ENCODE measurements at regions not wholly inside any gene's neighbourhood (a gene's known extent, or its start where the extent isn't known, plus 50 kb on each side); places are given as distances from the start of the nearest gene placed in this dataset.
A peak's percentile ranks its signal among the peaks of the same experiment; 100 is the strongest.

DNA sequence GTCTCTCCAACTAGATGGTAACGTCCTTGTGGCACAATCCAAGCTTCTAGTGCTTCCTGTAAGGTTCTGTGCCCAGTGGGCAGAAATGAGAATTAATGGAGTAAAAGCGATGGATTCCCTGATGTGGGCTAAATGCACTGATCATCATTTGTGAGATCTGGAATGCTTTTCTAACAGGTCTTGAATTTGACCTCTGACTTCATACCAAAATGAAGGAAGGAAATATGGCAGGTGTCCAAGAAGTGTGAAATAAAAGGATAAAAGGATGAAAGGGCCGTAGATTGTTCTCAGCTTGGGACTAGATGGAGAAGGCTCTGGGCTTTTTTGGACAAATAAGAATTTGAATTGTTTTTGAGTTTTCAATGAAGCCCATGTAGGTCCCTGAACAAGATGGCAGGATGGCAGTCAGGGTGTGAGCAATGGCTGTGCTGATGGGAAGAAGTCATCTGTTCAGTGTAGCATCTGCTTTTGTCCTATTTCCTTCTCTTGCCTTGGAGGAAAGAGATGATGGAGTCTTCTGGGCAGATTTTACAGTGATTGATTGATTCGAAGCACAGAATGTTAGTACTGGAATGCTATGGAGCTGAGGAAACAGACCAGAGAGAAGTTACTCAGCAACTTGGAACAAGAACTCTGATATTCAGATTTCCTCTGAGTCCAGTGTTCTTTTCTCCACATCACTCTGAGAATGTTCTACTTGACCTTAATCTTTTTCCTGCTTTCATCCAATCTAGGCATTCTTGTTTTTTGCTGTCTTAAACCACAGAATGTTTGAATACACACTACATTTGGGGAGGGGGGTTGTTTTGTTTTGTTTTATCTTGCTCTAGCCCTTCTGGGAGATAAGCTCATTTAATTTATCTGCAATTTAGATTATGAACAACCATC lies 286.0 kb downstream of the HLX start:
- DNase-seq, result no peak

DNA sequence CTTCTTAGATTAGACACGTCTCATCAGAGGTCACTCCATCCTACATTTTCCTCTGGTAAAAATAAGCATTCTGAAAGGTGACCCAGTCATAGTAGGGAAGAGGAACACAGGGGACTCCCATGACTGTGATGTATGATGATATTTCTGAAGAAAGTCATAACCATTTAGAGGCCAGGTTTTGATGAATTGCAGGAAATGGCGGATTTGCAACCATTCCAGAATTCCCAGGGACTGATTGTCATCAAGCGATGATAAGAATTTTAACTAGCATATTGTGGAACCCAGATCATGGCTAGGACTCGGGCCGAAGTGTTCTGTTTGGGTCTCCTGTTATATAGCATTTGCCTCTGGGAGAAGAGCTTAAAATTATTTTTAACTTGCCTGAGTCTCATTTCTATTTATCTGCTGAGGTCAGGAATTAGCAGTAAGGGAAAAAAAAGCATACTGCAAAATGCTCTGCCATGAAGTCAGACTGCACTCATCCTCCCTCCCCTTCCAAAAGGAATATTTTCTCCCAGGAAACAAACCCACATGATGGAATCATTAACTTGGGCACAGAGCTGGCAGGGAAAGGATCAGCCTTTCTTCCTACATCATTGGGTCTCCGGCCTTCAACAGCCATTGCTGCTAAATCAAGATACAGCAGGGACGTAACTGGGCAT lies 286.7 kb downstream of the HLX start:
- DNase-seq, result no peak

DNA sequence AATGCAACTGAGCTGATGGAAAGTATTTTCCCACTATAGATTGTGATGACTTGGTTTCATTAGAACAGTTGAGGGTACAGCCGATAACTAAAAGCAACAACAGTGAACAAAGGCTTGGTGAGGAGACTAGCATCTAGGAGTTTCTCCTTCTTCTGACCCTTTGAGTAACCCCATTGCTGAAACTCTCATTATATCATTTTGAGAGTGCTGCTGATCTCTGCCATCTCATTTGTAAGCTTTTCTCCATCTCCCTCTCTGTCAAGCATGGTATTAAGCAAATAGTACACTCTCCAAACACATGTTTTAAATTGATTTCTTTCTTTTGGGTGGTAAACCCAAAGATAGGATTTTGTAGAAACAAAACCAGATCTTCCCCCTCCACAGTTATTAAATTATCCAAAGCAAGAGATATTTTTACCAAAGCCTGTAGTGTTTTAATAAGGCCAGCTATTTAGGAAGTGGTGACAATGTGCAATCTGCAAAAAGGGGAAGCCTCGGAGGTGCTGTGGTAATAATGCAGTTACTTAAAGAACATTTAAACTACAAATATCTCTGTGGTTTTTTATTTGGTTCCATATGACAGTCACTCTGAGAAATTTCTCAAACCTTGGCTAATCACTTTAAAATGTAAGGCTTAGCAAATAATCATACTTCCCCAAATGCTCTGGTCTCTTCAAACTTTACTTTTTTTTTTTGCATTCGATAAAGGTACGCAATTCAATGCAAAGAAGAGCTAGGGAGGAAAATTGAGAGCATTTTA lies 287.5 kb downstream of the HLX start:
- no peak for DNase-seq

DNA sequence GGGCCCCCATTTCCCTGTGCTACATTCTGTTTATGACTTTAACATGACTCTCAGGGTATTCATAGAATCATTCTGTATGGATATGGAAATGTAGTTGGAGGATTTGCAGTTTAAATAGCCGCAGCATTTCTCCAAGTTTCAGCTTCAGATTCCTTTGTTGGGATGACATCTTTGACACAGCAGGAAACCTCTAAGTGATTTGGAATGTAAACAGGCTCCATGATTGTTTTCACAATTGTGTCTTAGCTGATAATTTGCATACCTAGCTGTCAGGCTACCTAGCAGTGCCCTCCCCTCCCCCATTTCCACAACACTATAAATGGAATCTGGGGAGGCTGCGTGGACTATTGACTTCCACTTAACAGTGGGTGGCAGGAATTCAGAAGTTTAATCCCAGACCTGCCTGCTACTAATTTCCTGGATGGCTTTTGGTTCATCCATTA lies 290.2 kb downstream of the HLX start:
- no peak for DNase-seq

DNA sequence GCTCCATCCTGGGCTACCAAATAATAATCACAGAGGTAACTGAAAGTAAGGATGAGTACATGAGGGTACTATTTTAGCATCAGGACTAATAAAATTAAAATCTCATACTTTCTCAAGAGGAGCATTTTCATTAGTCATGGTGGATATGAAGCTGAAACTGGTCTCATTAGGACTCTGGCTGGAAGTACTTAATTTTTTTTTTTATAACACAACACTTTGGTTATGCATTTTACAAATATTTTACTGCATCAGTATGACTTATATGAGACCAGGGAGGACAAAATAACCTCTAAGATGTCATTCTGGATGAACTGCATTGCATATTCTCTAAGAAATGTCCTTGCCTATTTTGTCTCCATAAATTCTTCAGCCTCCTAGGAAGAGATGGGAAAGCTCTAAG lies 290.9 kb downstream of the HLX start:
- no peak for DNase-seq

DNA sequence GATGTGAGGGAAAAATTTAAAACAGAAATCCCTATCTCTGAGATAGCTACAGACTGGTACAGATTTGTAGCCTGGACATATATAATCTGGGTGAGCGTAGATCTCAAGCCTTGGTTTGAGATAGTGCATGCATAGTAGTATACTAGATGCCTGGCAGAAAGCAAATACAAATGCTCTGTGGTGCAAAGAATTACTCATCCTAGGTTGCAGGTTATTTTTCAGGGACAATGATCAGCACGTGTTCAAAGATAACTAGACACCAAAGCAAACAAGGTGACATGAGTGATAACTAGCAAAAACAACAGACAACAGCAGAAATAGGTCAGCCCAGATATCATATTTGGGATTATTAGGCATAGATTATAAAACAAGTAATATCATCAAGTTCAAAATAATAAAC lies 292.5 kb downstream of the HLX start:
- DNase-seq, result no peak

DNA sequence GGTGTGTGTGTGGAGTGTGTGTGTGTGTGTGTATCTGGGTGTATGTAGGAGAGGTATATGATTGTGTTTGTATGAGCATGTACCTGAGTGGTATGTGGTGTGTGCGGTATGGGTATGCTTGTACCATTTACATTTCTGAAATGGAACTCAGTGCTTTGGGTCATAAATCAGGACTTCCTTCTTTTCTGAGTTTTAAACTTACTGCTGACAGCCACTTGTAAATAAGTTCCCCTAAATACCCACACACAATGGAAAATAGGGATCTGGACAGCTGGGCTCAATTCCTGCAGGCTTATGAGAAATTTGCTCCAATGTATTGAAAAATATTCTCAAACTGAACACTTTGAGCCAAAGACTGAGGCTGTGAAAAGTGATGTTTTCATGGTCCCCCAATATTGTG lies 293.6 kb downstream of the HLX start:
- no peak for DNase-seq

DNA sequence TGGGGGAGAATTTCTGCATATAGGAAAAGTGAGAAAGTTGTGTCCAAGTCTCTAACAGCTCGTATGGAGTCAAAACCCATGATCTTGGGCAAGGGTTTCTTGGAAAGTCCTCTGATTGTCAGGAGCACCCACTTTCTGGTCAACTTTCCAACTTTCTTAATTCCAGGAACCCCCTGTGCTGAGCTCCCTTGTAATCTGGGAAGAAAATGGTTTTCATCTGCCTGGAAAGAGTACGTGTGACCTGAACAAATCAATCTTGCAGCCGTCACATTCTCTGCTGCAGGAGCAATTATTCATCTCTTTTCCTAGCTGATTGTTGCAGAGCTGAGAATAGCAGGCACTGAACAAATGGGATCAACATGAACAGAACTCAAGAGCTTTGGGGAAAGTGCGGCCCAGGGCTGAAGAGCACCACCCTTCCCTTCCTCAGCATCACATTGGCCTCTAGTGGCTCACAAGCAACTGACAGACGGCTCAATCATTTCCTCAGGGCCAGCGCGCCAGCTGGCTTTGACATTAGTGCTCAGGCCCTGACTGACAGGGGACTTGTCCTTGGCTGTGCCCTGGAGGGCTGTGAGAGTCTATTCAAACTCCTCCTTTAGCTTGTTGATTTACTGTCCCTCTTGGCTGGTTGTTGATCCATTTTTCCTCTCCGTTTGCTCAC lies 295.2 kb downstream of the HLX start:
- DNase-seq, result no peak

DNA sequence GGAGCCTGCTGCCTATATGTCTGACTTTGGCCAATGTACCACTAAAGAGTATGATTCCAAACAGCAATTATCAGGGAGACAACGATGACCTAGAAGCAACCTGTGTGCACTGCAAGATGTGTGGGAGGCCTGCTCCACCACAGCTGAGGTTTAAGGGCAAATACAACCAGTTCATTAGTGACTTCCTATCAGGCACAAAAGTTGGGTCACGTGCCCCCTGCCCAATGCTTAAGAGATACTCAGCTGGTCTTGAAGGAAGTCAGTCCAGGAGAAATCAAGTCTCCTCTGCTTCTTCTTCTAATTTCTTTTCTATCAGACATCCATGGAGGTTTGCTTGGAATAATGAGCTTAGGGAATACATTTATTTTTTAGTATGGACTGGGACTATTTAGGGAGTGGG lies 296.0 kb downstream of the HLX start:
- DNase-seq, result no peak

DNA sequence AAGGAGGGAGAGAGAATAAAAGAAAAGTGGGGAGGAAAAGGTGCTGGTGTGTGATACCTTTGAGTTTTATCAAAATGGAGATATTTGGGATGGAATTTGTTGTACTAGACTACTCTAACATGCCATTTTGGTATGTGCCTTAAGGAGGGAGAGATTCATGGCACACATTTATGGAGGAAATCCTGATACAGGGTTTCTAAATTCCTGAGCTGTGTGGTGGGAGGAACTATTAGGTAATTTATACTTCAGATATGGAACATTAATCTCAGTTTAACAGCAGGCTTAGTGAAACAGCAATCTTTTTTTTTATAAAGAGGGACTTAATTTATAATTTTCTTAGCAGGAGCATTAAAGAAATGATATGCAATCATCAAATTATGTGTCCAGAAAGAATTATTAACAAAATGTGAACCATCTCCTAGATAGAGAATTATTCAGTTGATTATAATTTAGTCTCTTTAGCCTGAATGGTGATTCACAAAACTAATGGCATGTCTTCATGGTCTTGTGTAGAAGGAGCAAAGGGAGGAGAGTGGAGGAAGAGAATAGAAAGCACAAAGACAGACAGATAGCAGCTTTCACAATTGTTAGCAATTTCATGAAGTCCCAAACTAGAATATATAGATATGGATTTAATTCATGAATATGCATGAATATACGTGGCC lies 301.6 kb downstream of the HLX start:
- no peak for DNase-seq

DNA sequence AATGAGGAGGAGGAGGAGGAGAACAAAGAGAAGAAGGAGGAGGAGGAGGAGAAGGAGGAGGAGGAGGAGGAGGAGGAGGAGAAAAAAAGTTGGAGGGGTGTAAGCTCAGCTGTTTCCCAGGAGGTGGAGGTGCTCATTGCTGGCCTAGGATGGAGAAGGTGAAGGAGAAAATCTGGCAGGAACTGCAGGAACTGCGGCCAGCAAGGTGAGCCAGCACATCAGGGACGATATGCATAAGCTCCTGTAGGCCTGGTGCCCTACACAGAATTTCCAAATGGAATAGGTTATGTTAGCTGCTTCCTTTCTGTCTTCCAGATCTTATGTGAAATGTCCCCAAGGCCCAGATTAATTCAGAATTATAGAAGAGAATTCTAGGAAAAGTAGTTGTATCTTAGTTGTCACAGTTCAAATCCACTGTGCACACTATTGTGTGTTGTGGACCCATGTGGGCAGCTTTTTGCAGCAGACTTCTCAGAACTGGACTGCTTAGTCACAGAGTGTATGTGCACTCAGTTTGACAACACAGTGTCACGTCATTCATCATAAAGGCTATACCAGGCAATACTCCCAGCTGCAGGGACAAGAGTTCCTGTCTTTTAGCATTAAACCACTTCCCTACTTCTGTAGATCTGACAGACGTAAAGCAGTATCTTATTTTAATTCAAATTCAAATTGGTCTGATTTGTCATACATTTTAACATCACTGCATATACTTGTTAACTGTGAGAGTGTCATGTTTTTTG lies 303.7 kb downstream of the HLX start:
- DNase-seq, result no peak

DNA sequence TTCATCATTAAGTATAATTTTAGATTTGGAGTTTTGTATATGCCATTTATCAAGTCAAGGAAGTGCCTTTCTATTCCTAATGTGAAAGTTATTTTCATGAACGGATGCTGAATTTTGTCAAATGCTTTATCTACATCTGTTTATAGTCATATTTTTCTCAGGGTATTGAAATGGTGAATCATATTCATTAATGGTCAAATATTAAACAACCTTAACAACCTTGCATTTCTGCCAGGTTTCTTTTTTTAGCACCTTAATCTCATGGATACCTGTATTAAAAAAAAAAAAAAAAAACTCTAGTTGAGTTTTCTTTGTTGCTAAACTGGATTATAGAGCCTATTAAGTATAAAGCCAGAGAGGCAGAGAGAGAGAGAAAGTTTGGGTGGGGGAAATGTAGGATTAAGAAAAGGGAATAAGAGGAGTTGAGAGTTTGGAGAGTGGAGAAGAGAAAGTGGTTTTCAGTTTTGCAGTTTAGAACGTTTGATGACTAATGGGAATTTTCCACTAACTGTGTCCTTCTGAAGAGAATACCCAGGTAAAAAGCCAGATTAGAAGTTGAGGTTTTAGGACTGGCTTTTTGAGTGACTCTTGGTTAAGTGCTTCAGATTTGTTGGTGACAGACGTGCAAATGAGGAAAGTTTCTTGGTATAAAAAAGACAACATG lies 305.0 kb downstream of the HLX start:
- no peak for DNase-seq

DNA sequence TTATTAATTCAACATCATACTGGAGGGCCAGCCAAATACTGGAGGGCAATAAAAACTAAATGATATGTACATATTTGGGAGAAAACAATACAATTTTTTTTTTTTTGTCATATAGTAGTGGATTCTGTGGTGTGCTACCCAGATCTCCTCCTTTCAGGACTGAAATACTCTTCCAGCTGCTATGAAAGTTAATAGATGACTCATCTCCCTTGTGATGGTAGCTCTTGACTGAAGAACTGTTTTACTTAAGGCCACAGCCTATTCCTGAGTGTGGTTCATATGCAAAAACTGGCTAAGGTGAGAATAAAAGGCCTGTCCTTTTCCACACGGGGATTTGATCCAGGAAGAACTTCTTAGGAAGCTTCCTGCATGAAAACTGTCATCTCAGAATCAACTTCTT lies 307.9 kb downstream of the HLX start:
- no peak for DNase-seq

DNA sequence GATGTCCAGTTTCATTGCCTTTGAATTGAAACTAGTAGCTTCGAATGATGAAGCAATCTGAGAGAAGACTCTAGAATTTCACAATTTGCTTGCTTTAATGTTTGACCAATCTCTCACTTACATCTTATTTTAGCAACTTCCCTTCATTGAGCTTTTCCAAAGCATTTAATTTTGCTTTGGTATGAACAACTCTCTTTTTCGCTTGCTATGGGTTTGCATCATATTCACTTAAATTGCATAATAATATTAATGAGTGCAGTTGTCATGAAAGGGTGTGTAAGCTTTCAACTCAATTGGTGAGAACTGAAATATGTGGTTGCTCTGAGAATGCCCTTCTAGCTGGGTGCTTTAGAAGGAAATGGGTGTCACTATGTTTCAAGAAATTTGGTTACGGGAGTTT lies 309.2 kb downstream of the HLX start:
- no peak for DNase-seq

DNA sequence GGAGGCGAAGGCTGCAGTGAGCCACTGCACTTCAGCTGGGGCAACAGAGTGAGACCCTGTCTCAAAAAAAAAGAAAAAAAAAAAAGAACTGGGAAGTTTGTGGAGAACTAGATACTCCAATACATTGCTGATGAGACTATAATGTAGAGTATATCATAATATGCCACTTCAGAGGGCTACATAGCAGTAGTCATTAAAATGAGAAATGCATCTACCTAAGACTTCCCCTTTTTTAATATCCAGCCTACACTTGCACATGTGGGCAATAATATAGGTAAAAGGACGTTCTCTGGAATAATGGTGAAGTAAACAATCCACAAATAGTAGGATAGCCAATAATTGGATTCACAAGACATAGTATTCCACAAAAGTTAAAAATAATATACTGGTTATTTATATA lies 311.0 kb downstream of the HLX start:
- DNase-seq, result no peak

DNA sequence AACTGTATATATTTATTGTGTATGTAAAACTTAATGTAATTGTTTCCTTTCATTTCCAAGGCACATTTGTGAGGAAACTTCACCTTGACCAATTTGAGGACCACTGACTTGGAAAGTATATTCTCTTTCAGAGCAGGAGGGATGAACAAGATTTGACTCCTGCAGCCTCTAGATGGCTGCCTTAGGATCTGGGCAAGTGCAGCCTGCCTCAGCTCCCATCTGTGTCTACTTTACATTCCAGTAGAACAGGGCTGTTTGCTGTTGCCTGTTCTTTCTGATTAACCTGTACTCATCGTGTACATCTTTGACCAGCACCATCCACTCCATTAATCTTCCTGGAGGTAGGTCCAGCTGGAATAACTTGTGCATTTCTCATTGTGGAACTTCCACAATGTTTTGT lies 312.8 kb downstream of the HLX start:
- no peak for DNase-seq

DNA sequence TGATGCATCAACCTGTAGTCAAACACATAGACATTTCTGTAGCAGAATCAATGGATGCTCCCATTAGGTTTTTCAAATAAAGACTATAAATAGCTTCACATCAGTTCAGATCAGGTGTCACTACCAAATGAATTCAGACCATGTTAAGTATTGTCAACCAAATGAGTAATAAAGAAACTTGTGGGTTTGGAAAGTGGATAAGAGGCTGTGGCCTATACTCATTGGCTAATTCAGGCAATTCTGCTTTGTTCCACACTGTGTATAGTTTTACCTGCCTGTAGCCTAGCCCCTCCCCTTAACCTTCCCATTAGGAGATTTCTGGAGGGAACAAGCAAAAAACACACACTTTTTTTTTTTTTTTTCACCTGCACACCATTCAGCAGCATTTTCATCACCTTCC lies 321.2 kb downstream of the HLX start:
- no peak for DNase-seq

DNA sequence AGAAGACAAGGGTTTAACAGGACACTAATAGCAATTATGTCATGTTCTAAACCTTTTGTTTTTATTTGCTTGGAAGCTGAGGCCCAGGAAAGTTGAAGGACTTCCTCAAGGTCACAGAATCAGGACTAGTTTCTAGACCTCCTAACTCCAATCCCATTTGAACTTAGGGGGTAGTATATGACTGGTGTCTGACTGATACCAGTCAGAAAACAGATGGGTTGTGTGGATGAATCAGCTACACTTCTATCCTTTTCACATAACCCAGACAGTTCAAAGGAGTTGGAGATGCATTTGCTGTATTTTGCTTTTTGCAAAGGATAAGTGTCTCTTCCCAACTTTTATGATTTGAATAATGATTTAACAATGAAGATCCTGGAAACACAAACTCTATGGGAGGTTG lies 322.5 kb downstream of the HLX start:
- no peak for DNase-seq

DNA sequence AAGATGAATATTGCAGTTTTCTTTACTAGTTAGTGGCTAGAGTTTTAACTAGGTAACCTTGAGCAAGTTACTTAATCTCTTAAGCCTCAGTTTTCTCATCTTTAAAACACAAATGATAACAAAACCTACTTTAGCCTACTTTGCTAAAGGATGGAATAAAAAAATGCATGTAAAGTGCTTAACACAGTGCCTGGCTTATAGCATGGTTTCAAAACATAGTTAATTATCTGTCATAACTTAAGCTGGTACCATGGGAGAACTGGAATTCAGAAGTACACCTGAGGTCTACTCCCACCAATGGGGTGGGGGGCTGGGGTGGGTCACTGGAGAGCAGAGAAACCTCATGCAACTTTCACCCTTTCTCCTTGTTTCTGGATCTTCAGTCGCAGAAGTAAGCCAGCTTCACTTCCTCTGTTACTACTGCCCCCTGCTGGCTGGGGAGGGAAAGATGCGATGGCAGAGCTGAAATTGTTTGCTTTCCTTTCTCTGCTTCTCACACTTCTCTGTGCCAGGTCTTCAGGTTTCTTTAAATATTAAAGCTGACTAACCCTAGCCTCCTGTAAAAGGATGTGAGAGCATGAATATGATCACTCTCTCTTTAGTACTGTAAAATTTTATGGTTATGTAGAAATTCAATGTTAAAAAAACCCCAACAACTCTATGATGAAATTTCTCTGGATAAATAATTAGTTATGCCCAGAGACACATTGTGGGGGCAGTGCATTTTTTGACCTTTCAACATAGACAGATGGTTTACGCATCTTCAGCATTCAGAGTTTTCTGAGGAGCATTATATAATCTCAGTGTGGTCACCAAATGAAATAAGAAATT lies 324.2 kb downstream of the HLX start:
- peak; percentile 7 to 50 (median 32) for DNase-seq

DNA sequence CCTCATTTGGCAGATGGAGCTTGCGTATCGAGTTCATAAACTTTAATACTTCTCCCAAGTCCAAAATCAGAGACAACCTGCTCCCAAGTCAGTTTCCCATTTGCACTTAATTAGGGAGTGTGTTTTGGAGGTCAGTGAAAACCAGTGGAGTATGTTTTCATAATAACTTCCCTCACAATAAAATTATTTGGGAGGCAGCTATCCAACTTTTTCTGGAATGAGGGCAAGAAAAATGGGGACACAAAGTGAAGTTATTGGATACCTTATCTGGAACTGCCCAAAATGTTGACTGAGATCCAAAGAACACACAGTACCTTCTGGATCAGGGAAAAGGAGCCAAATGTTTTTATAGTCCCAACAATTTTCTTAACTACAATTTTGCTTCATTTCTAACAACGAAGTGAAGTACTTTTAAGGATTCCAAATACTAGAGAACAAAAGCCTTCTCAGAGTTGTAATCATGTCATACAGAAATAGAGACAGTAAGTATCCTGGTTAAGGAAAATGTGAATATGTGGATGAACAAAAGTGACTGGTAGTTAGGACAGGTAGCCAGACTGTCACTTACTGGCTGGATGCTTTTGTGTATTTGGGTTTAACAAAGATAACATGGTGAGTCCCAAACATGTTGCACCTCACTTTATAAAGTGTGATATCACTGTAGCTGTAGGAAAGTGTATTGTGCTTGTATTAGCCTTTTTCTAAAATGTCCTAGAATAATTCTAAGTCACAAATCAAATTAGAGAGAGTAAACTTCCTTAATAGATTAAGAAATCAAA lies 325.0 kb downstream of the HLX start:
- DNase-seq, result no peak
